Activated CD4-positive, alpha-beta T cell treated with anti-CD3 and anti-CD28 coated beads, Interleukin-2, amount 50 U/mL, for 48 hours (primary cell): ENCODE measurements at regions not wholly inside any gene's neighbourhood (a gene's known extent, or its start where the extent isn't known, plus 50 kb on each side); places are given as distances from the start of the nearest gene placed in this dataset.

Experiments
- DNase-seq, 2 experiments: peaks; one replicate each; pipeline ENCODE4 v3.0.0-alpha.2; 2020

- DNase-seq = no peak
Observed at GRCh38 chr1:185574139-185574875, 159.9 kb upstream of the HMCN1 start.

GRCh38 chr1:185573677-185574076 is 160.5 kb upstream of the HMCN1 start:
- DNase-seq = no peak

- DNase-seq = no peak
Observed at GRCh38 chr1:185573162-185573561, 161.0 kb upstream of the HMCN1 start.

- DNase-seq = no peak
Observed at GRCh38 chr1:185570962-185571361, 163.2 kb upstream of the HMCN1 start.

GRCh38 chr1:185568155-185569123 is 165.8 kb upstream of the HMCN1 start:
- DNase-seq = no peak

GRCh38 chr1:185567440-185567839 is 166.8 kb upstream of the HMCN1 start:
- no peak for DNase-seq

GRCh38 chr1:185566995-185567394 is 167.2 kb upstream of the HMCN1 start:
- DNase-seq = peak in 1 of 2 experiments; percentile 12

GRCh38 chr1:185565302-185565701 is 168.9 kb upstream of the HMCN1 start:
- no peak for DNase-seq

GRCh38 chr1:185564816-185565215 is 169.4 kb upstream of the HMCN1 start:
- no peak for DNase-seq

GRCh38 chr1:185562461-185563359 is 171.5 kb upstream of the HMCN1 start:
- no peak for DNase-seq

GRCh38 chr1:185561629-185562028 is 172.6 kb upstream of the HMCN1 start:
- DNase-seq = no peak

- no peak for DNase-seq
Observed at GRCh38 chr1:185560760-185561159, 173.4 kb upstream of the HMCN1 start.

- DNase-seq = peak; percentile 41 to 51
Observed at GRCh38 chr1:185559684-185560331, 174.4 kb upstream of the HMCN1 start.

GRCh38 chr1:185559151-185559550 is 175.0 kb upstream of the HMCN1 start:
- DNase-seq = no peak

- DNase-seq = no peak
Observed at GRCh38 chr1:185556561-185556960, 177.6 kb upstream of the HMCN1 start.

GRCh38 chr1:185555743-185556142 is 178.4 kb upstream of the HMCN1 start:
- DNase-seq = no peak

GRCh38 chr1:185551008-185551407 is 183.2 kb upstream of the HMCN1 start:
- DNase-seq = no peak

- DNase-seq = no peak
Observed at GRCh38 chr1:185549906-185550305, 184.3 kb upstream of the HMCN1 start.

- no peak for DNase-seq
Observed at GRCh38 chr1:185546029-185546428, 188.2 kb upstream of the HMCN1 start.

GRCh38 chr1:185541871-185542301 is 192.3 kb upstream of the HMCN1 start:
- no peak for DNase-seq

- DNase-seq = no peak
Observed at GRCh38 chr1:185540295-185540694, 193.9 kb upstream of the HMCN1 start.

GRCh38 chr1:185539277-185539943 is 194.8 kb upstream of the HMCN1 start:
- DNase-seq = peak in 1 of 2 experiments; percentile 8
